PC-9 (cell line): ENCODE measurements at regions not wholly inside any gene's neighbourhood (a gene's known extent, or its start where the extent isn't known, plus 50 kb on each side); places are given as distances from the start of the nearest gene placed in this dataset.
"Not testable (repeated sequence)": the region's sequence is repeated elsewhere in the genome, so short reads cannot be mapped to it uniquely, and the experiment has no call there.

Source experiments
- BruUV-seq: library from RNA; stranded (reverse); fragments of 400-500 nt; replicated peaks from 2 replicates; lab custom pipeline; 2021; lab: Mats Ljungman, UMichigan
- CTCF ChIA-PET: fragments of 300-600 bp; sonication (Branson Sonifier 250); formaldehyde crosslinking; loops from one replicate; lab custom pipeline; 2022; ENCODE audit warnings: antibody characterized with exemption; lab: Charles Lee
- POLR2A ChIA-PET: fragments of 300-600 bp; sonication (Branson Sonifier 250); formaldehyde crosslinking; loops from one replicate; lab custom pipeline; 2022; ENCODE audit warnings: antibody characterized with exemption; ENCODE audit not compliant: unreplicated experiment; lab: Charles Lee
- DNase-seq, 2 experiments: peaks; one replicate each; pipeline versions ENCODE4 v3.0.0 to v3.0.0-alpha.2; 2015 to 2022; ENCODE audit warnings: mixed read lengths in 1 of 2
- H2AFZ ChIP-seq: fragments of 200-600 bp; sonication (generic); 2 replicates; pipeline ENCODE4 v1.8.1; 2017; ENCODE audit warnings: antibody characterized with exemption
- H3F3A ChIP-seq: fragments of 200-600 bp; sonication (generic); 2 replicates; pipeline ENCODE4 v1.8.1; 2017; ENCODE audit warnings: antibody characterized with exemption, mild to moderate bottlenecking, low read depth; ENCODE audit not compliant: insufficient read depth
- H3K27ac ChIP-seq: fragments of 200-600 bp; sonication (generic); 2 replicates; pipeline ENCODE4 v1.6.1; 2016; ENCODE audit warnings: mixed run types
- H3K27me3 ChIP-seq: fragments of 200-600 bp; sonication (generic); 2 replicates; pipeline ENCODE4 v1.6.1; 2016; ENCODE audit warnings: low read depth, mixed run types; ENCODE audit not compliant: insufficient read depth
- H3K36me3 ChIP-seq: fragments of 200-600 bp; sonication (generic); 2 replicates; pipeline ENCODE4 v1.6.1; 2016; ENCODE audit warnings: low read depth, mixed run types
- H3K4me1 ChIP-seq: fragments of 200-600 bp; sonication (generic); replicated peaks from 2 replicates; pipeline ENCODE4 v1.6.1; 2016; ENCODE audit warnings: mixed run types; ENCODE audit not compliant: insufficient read depth
- H3K4me2 ChIP-seq: fragments of 200-600 bp; sonication (generic); 2 replicates; pipeline ENCODE4 v1.6.1; 2017; ENCODE audit warnings: mixed run types
- H3K4me3 ChIP-seq: fragments of 200-600 bp; sonication (generic); 2 replicates; pipeline ENCODE4 v1.6.1; 2016; ENCODE audit warnings: mixed run types
- H3K79me2 ChIP-seq: fragments of 200-600 bp; sonication (generic); 2 replicates; pipeline ENCODE4 v1.6.1; 2017; ENCODE audit warnings: low read depth, mixed run types
- H3K9me2 ChIP-seq: fragments of 200-600 bp; sonication (generic); 2 replicates; pipeline ENCODE4 v1.8.1; 2017; ENCODE audit warnings: mild to moderate bottlenecking; ENCODE audit not compliant: insufficient read depth
- H3K9me3 ChIP-seq: fragments of 200-600 bp; sonication (generic); 2 replicates; pipeline ENCODE4 v1.8.1; 2016; ENCODE audit warnings: low read depth; ENCODE audit not compliant: insufficient read depth
- H4K20me1 ChIP-seq: fragments of 200-600 bp; sonication (generic); 2 replicates; pipeline ENCODE4 v1.8.1; 2017; ENCODE audit not compliant: insufficient read depth
- EZH2 ChIP-seq: fragments of 200-600 bp; sonication (generic); IDR thresholded peaks from 2 replicates; pipeline ENCODE4 v1.8.0; 2017; ENCODE audit warnings: antibody characterized with exemption, low read depth
- intact Hi-C: fragments of 100-400 bp; cut with micrococcal nuclease; formaldehyde crosslinking; loops from one replicate; pipeline ENCODE4 v1.10.0; 2022; ENCODE audit not compliant: unreplicated experiment
- TF ChIP-seq, protein P1 (sequence below): fragments of 200-600 bp; sonication (generic); conservative IDR thresholded peaks from 2 replicates; pipeline ENCODE4 v1.6.1; 2017; ENCODE audit warnings: mixed run types, antibody characterized with exemption, mild to moderate bottlenecking, moderate library complexity

- H3K4me3 ChIP-seq = no peak overlapping the region
- no TSS peak for BruUV-seq
- TF ChIP-seq, protein P1, sequence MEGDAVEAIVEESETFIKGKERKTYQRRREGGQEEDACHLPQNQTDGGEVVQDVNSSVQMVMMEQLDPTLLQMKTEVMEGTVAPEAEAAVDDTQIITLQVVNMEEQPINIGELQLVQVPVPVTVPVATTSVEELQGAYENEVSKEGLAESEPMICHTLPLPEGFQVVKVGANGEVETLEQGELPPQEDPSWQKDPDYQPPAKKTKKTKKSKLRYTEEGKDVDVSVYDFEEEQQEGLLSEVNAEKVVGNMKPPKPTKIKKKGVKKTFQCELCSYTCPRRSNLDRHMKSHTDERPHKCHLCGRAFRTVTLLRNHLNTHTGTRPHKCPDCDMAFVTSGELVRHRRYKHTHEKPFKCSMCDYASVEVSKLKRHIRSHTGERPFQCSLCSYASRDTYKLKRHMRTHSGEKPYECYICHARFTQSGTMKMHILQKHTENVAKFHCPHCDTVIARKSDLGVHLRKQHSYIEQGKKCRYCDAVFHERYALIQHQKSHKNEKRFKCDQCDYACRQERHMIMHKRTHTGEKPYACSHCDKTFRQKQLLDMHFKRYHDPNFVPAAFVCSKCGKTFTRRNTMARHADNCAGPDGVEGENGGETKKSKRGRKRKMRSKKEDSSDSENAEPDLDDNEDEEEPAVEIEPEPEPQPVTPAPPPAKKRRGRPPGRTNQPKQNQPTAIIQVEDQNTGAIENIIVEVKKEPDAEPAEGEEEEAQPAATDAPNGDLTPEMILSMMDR = no peak
- TF ChIP-seq EZH2 = no peak
Observed at GRCh38 chr4:126658411-126658810, 974.3 kb upstream of the INTU start.

DNA sequence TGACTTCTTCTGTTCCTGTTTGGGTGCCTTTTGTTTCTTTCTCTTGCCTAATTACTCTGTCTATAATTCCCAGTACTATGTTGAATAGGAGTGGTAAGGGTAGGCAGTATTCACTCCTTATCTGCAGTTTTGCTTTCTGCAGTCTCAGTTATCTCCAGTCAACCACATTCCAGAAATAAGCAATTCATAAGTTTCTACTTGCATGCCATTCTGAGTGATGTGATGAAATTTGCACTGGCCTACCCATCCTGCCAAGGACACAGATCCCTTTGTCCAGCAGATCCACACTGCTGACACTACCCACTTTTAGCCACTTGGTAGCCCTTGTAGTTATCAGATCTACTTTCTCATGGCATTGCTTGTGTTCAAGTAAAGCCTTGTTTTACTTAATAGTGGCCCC is 971.6 kb upstream of the INTU start:
- no peak for DNase-seq
- H2AFZ ChIP-seq = no peak overlapping the region

More at GRCh38 chr4:126658411-126658810, 974.3 kb upstream of the INTU start:
- H2AFZ ChIP-seq = no peak overlapping the region
- no peaks in the 10 kb centered on the region for H3K4me1 ChIP-seq
- H3F3A ChIP-seq = no peaks in the 10 kb centered on the region
- H3K79me2 ChIP-seq = no peaks in the 10 kb centered on the region
- no peaks in the 10 kb centered on the region for H3K9me2 ChIP-seq
- H3K4me2 ChIP-seq = no peak overlapping the region
- DNase-seq = no peak
- no peak overlapping the region for H3K27ac ChIP-seq
- intact Hi-C loops = no loop called here
- no peaks in the 10 kb centered on the region for H3K36me3 ChIP-seq
- POLR2A ChIA-PET = no interaction called here
- CTCF ChIA-PET = no interaction called here
- H3K9me3 ChIP-seq = no peaks in the 10 kb centered on the region
- no peaks in the 10 kb centered on the region for H3K27me3 ChIP-seq
- H4K20me1 ChIP-seq = no peaks in the 10 kb centered on the region

GRCh38 chr4:126664839-126665238 is 967.9 kb upstream of the INTU start:
- Histone ChIP-seq H3F3A (no peaks in the 10 kb centered on the region), H3K4me3 (no peak overlapping the region), H3K4me1 (no peaks in the 10 kb centered on the region), H3K27me3 (no peaks in the 10 kb centered on the region), H2AFZ (no peak overlapping the region), H3K4me2 (no peak overlapping the region), H3K9me3 (no peaks in the 10 kb centered on the region), H3K27ac (no peak overlapping the region), H3K36me3 (no peaks in the 10 kb centered on the region), H3K9me2 (no peaks in the 10 kb centered on the region), H4K20me1 (no peaks in the 10 kb centered on the region), H3K79me2 (no peaks in the 10 kb centered on the region)
- no TSS peak for BruUV-seq
- no peak for TF ChIP-seq EZH2
- TF ChIP-seq, protein P1 = no peak
- DNase-seq = no peak
- POLR2A ChIA-PET = no interaction called here
- intact Hi-C loops = no loop called here
- CTCF ChIA-PET = no interaction called here

More for the DNA sequence above, 971.6 kb upstream of the INTU start:
- Histone ChIP-seq H3K9me3 (no peaks in the 10 kb centered on the region), H3K4me2 (no peak overlapping the region), H3K4me1 (no peaks in the 10 kb centered on the region), H3K27ac (no peak overlapping the region), H3K36me3 (no peaks in the 10 kb centered on the region), H3K4me3 (no peak overlapping the region), H3F3A (no peaks in the 10 kb centered on the region), H3K9me2 (no peaks in the 10 kb centered on the region), H3K79me2 (no peaks in the 10 kb centered on the region), H4K20me1 (no peaks in the 10 kb centered on the region), H3K27me3 (no peaks in the 10 kb centered on the region)
- POLR2A ChIA-PET = no interaction called here
- CTCF ChIA-PET = no interaction called here
- BruUV-seq = no TSS peak
- intact Hi-C loops = no loop called here
- no peak for TF ChIP-seq EZH2
- TF ChIP-seq, protein P1 = no peak

GRCh38 chr4:126670038-126670437 is 962.7 kb upstream of the INTU start:
- H3K27ac ChIP-seq, H3K9me2 ChIP-seq, POLR2A ChIA-PET, intact Hi-C loops, BruUV-seq, H3F3A ChIP-seq, H3K4me3 ChIP-seq, H3K4me2 ChIP-seq, CTCF ChIA-PET, H3K27me3 ChIP-seq, H2AFZ ChIP-seq, H3K9me3 ChIP-seq, H3K4me1 ChIP-seq, H3K36me3 ChIP-seq, DNase-seq, H4K20me1 ChIP-seq, H3K79me2 ChIP-seq: not testable (repeated sequence)
